Fibroblast of peridontal ligament (primary cell): ENCODE measurements at regions not wholly inside any gene's neighbourhood (a gene's known extent, or its start where the extent isn't known, plus 50 kb on each side); places are given as distances from the start of the nearest gene placed in this dataset.

Experiments
- DNase-seq: peaks from one replicate; pipeline ENCODE4 v3.0.0-alpha.2; 2010; ENCODE audit errors: extremely low read depth

DNA sequence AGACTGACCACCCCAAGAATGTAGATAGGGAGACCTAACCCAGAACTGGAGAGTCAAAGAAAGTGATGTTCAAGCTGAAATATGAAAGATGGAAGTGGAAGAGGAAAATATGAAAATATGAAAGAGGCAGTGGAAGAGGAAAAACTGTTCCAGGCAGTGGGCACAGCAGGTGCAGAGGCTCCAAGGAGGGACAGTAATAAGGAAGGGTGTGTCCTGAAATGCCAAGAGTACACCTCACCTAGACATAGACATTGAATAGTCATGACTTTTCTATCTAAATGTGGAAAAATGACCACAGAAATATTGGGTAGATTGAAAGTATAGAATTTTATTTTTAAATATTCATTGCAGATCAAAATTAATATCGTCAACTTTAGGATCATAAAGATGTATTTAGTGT, 161.7 kb upstream of the USP24 start:
- no peak for DNase-seq

DNA sequence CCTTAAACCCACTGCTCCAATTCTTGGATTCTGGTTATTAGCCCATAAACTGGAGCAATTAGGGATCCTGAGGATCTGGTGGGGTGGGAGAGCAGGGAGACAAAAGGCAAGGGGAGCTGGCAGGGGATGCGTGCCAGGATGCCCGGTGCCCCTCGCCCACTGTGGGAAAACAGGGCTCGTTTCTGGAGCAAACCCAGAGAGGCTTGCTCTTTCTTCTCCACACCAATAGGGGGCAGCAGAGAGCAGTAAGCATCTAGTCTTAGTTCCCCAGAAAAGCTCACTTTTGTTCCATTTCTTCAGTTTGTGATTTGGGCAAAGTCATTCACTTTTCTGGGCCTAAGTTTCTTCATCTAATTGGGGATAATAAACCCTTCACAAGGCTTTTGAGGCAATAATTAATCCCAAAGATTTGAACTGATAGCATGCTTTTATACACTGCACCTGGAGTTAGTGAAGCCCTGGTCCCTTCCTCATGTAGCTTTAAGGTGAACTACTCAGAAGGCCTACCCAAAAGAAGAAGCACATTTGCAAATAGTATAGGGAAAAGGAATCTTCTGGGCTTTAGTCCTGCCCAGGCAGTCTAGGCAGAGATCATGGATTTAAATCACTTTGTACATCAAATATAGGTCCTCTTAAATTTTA, 160.6 kb upstream of the USP24 start:
- peak; percentile 74 for DNase-seq

DNA sequence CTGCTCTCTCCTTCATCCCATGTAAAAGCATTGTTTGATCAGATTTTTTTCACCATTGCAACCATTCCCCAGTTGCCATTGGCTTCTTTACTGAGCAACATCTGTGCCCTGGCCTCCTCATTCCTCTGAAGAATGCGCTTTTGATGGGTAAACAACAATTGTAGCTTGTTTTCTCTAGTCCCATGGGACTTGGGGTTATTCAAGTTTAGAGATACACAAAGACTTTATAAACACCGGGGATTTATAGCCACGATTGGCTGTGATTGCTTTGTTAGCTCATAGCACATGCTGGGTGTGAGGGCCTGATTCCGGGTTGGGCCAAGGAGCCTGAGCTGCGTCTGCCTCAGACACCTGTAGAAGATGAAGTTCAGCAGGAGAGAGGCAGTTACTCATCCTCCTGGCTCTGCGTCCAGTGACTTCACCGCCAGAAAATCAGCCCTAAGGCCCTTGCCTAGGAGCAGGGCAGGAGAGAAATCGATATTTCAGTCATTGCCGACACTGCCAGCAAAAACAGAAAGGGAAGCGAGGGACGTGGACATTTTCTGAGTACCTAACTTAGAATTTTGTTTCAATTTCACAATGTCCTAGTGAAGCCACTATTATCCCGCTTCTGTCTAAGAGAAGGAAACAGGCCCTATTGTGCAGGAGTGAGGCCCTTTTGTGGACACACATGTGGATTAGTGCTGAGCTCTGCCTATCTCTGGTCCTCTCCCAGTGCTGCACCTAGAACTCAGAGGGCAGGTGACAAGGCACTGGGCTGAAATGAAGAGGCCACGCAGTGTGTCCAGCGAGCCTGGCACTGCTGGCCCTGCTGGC, 159.8 kb upstream of the USP24 start:
- peak; percentile 56 for DNase-seq

DNA sequence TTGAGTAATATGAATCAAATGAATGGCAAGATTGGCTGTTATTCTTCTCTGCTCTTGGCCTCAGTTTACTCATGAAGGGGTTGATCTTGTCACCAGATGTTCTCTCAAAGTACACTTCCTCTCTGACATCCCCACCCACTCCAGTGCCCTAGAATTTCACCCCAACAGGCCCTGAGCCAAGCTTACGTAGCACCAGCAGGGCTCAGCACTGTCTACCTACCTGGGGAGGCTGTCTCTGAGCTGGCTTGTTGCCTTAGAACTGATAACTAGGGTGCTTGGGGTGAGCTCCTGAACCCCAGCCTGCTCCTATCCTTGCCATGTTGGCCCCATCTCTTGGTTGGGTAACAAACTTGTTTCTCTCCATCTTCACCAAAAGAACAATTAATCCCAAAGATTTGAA, 159.1 kb upstream of the USP24 start:
- no peak for DNase-seq

DNA sequence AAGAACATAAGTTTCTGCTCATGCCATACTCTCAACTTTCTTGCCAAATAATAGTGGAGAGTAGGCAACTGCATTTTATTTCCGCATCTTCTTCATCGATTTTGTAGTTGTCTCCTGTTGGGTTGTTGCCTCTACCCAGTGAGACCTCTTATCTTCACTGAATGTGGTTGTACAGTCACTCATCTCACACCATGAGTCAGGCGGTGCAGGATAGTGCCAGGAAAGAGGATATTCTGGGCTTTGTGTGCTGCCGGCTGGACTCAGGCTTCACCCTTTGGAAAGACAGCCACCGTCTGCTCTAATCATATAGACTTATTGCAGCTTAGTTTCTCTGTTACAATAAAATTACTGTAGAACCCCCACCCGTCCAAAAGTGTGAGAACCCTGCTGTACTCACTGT, 154.3 kb upstream of the USP24 start:
- DNase-seq: no peak

DNA sequence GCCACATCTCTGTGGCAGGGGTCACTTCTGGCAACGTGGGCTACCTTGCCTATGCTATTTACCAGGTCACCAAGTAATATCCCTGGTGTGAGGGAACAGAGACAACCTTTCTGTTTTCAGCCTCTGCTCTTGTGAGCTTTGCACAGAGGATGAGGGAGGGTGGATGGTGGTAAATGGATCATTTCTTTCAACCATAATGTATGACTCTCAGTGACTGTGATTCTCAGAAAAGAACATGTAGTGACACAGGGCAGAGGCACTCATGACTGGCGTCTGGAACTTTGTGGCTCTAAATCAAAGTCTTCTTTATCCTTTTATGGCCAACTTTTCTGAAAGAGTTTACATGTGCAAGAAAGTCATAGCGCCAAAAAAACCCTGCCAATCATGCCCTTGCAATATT, 153.5 kb upstream of the USP24 start:
- DNase-seq: no peak

DNA sequence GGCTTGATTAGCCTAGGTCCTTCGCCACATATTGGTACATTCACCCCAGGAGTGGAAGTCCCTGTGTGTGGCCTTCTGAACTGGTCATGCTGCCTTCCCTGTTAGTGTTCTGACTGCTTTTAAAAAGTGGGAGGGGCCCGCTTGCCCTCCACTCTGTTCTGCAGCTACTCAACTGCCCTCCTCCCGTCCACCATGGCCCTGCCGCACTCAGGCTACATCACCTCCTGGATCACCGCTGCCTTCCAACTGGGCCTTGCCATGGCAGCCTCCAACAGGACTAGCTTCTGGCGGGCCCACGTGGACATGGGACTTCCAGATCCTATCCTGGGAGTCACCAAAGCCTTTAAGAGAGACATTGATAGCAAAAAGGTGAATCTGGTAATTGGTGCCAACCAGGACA, 152.1 kb upstream of the USP24 start:
- DNase-seq: no peak

DNA sequence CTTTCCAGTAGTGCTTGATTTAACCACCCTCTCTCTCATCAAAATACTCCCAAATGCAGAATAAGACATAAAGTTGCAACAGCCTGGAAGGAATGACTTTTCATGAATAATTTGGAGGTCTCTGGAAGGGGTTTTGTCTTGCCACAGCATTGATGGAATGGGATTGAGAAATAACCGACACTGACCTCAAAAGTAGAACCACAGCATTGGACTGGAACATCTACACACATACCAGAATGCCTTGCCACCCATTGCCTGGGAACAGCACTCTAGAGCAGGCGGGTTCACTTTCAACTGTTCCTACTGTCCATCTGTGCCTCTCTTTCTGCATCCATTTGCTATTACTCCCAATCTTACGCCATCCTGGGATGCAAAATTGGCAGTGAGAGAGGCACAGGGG, 149.1 kb upstream of the USP24 start:
- peak; percentile 54 for DNase-seq

DNA sequence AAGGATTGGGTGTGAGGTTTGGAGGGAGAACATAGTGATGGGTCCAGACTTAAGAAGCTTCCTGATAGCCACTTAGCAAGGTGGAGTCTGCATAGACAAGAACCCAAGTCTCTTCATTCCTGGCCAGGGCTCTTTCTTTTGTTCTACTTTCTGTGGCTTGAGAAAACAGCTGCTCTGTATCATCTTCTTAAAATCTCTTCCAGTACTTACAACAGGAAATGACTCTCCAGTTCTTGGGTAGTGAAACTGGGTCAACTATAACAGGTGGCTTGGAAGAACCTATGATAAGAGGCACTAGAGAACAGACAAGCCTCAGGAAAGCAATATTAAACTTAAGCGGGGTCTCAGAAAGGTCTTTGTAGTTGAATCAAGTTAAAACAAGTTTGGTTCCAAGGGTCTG, 148.1 kb upstream of the USP24 start:
- DNase-seq: peak; percentile 40

DNA sequence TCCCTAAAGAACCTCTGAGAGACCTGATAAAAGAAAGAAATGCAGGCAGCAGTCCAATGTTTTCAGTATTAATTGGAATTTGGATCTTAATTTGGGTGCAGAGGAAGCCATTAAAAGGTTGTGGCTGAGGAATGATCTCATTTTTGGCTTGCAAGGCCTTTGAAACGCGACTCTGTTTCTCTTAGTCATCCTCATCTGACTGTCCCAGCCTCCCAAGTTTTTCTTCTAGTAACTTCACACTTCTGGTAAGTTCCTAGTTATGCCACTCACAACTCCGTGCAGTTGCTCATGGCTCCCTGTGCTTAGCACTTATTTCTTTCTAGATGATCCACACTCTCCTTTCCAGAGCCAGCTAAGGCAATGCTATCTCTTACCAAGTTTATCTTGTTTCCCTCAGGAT, 147.4 kb upstream of the USP24 start:
- DNase-seq: peak; percentile 82

DNA sequence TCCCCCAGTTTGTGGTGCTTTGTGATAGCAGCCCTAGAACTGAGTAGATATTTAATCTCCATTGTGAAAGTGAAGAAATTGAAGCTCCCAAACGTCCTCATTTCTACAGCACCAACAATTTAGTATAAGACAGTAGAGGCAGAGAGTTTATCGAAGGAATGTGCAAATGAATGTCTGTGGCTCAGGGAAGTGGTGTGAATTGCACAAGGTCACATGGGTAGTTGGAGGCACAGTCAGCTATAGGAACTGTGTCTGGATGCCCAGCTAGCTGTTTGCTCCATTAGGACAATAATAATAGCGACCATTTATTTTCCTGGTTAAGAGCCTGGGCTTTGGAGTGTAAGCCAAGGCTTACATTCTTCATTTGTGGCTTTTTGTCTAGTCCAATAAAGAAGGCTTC, 144.4 kb upstream of the USP24 start:
- no peak for DNase-seq

DNA sequence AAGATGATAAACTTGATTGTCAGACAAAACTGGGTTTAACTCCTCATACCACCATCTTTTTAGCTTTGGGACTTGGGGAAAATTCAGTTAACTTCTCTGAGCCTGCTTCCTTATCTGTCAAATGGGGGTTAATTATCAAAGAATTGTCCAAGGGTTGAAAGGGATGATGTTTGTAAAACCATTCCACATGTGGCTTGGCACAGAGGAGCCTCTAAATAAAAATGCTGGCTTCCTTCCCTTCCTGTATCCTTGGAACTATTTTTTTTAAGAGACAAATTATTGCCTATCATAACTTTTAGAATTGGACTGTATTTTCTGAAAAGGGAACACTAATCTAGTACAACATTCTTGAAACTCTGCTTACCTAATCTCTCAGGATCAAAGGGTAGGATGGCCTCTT, 143.4 kb upstream of the USP24 start:
- DNase-seq: peak; percentile 46

DNA sequence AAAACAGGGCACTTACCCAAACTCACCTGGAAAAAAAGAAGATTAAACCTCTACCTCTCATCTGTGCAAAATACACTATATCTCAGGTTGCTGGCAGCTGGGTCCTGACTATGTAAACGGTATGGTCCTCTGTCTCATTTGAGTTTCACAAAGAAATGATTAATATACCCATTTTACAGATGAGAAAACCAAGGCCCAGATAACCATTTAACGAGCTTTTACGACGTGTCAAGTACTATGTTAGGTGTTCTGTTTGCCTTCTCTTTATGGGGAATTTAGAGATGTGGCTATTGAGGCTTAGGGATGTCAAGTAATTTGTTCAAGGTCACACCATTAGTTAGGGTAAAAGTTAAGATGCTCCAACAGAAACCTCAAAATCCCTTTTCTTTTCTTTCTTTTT, 140.4 kb upstream of the USP24 start:
- no peak for DNase-seq

DNA sequence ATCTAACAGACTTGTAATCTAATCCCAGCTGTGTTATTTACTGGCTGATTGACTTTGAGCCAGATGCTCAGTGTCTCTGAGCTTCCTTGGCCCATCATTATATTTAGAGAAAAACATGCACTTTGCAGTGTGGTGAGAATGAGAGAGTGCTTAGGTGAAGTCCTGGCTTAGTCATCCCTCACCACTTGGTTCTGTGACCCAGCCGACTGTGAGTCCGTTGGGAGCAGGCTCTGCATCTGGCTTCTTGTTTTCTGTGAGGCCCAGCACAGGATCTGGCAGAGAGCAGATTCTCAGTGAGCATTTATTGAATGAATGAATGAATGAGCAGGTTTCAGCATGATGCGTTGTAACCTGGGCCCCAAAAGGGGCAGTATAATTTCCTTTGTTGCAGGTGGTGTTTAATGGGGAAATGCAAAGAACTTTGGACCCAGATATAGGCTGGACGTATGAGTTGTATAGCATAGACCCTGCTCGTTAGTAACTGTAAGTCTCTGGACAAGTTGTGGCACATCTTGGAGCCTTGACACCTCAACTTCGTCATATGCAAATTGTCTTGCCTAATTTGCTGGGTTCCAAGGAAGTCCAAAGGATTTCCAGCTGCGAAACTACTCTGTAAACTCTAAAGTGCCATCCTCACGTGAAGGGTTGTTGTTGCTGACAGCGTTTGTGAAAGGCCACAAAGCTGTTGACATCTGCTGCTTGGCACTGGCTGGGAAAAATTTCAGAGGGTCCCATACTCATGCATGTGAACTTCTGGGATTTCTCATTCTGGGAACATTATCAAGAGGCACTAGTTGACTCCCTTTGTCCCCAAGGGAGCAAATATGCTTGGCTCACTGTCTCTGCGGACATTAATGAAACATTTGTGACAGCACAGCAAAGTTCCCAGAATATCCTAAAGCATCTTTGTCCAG, 138.8 kb upstream of the USP24 start:
- DNase-seq: no peak

DNA sequence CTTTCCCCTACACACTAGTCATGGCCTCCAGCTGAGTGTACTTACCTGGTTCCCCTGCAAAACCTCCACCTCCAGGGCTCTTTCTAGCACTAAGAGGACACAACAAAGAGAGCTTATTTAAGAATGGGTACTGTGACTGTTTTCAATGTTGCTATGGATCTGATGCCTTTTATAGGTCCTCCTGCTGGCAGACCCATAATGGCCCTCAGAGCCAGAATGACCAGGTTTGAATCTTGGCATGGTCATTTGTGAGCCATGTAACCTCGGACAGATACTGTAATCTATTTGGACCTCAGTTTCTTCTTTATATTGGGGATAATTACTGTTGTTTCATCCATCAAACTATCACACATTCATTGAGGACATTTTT, 137.6 kb upstream of the USP24 start:
- DNase-seq: no peak

DNA sequence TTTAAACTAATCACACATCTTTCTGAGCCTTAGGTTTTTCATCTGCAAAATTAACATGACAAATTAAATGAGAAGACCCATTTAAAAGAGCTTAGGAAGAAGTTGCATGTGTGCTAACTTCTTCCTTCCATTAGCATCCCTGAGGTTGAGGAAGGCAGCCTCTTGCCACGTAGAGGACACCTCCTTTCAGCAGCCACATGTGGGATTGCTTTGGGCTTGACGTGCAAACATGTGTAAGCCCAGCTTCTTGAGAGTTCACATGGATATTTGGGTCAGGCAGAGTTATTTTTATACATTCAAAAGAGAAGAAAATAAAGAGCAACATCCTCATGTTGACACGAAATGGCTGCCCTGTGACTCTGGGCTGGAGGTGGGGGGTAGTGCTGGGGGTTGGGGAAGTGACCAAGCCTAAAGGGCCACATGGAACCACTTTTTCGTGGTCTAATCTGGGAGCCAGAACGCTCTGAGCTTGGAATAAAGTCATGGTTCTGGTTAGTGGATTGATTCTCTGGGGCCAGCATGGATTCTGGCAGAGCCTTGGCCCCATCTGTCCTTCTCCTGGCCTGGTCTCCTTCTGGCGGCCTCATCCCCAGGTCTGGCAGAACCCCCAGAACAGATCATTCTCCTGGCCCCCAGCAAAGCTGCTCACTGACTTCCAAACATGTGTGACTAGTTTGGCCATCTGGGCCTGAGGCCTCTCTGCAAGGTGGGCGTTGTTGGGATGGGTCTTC, 137.1 kb upstream of the USP24 start:
- peak; percentile 75 for DNase-seq

DNA sequence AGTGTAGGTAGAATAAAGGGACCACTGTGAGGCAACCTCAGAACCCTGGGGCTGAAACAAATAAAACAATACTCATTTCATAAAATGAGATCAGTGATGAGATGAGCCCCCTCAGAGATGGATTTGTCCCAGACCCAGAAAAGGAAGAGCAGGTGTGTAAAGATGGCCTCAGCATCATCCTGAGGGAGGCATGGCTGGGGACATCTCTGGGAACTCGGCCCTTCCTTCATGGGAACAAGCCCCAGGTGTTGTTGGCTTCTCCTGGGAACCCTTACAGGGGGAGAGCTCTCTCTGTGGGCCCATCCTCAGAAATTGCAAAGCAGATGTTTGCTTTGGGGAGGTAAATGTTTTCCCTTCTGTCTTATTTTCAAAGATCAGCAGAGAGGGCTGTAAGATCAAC, 133.2 kb upstream of the USP24 start:
- DNase-seq: no peak

DNA sequence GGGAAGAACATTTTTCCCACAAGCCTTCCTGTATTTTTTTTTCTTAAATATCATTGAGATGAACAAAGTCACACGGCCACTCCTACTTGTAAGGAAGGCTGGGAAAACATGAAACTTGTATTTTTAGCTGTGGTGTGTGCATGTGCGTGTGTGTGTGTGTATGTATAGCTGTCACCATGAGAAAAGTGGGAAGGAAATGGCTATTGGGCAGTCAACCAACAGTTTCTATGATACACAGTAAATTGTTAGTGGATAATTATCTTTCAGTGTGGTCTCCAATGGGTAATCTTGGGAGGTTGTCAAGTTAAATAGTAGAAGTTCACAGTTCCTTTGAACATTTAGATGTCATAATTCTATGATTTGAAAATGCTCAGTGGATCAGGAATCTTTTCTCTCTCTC, 132.7 kb upstream of the USP24 start:
- peak; percentile 38 for DNase-seq

DNA sequence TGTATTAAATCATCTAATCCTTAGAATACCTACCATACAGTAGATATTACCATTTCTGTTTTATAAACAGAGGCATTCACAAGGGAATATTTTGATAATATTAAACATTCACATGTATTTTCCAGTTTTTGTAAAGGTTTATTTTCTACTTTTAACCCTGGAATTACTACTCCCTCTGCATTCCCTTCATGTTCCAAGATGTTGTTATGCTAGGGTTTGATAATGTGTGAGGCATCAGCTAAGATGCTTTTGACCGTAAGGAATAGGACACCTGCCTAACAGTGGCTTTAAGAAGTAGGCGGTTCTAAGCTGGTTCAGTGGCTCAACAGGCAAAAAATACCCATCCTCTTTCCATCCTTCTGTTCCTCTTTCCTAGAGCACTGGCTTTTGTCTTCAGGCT, 131.9 kb upstream of the USP24 start:
- DNase-seq: no peak

DNA sequence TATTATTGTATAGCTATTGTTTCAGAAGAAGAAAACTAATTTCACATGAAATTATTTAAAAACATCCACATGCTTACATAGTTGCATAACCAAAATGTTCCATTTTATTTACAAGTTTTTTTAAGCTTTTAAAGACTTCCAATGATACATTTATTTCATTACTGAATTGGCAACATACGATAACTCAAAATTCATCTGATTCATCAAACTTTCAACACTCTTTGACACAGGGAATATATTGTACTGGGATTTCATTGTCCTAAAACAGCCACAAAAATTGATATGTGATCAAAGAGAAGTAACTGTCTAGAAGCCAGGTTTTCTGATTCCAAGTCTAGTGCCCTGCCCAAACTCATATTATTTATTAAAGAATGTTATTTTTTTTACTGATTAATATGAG, 131.4 kb upstream of the USP24 start:
- DNase-seq: no peak

DNA sequence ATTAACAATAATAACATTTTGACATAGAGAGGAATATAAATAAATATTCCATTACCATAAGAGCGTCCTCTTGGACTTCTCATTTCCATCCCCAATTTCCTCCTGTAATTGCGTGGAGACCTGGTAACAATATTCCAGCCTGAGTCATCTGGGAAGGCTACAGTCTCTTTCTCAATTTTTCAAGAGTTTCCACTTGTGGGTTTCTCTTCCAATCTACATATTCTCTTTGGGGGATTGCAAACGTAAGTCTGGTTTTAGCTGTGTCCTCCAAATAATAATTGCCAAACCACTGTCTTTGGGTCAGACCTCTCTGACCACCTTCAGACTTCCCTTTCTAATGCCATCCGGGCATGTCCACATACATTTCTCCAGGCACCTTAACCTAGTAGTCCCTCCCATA, 124.5 kb upstream of the USP24 start:
- DNase-seq: peak; percentile 74

DNA sequence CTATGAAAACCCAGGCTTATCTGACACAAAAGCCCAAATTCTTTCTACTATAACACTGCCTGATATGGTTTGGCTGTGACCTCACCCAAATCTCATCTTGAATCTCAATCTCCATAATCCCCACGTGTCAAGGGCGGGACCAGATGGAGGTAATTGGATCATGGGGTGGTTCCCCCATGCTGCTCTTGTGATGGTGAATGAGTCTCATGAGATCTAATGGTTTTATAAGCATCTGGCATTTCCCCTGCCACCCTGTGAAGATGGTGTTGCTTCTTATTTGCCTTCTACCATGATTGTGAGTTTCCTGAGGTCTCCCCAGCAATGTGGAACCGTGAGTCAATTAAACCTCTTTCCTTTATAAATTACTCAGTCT, 123.3 kb upstream of the USP24 start:
- DNase-seq: no peak
